IMR-90 (cell line): ENCODE measurements at regions not wholly inside any gene's neighbourhood (a gene's known extent, or its start where the extent isn't known, plus 50 kb on each side); places are given as distances from the start of the nearest gene placed in this dataset.

Experiments used
- BHLHE40 ChIP-seq: fragments of 150-350 bp; IDR thresholded peaks from 2 replicates; pipeline ENCODE4 v1.6.1; 2016; ENCODE audit warnings: mild to moderate bottlenecking, low read depth, low read length
- CEBPB ChIP-seq: IDR thresholded peaks from 2 replicates; pipeline ENCODE4 v1.6.1; 2012; ENCODE audit warnings: low read depth, low read length, improper control_type of control experiment
- CHD1 ChIP-seq: IDR thresholded peaks from 2 replicates; pipeline ENCODE4 v1.6.1; 2012; ENCODE audit warnings: low read depth, low read length, improper control_type of control experiment
- FOS ChIP-seq: fragments of 150-350 bp; IDR thresholded peaks from 2 replicates; pipeline ENCODE4 v1.6.1; 2016; ENCODE audit warnings: low read depth, low read length
- MAZ ChIP-seq: IDR thresholded peaks from 2 replicates; pipeline ENCODE4 v1.6.1; 2012; ENCODE audit warnings: low read depth, mild to moderate bottlenecking, low read length, improper control_type of control experiment, moderate library complexity, borderline replicate concordance
- MXI1 ChIP-seq: IDR thresholded peaks from 2 replicates; pipeline ENCODE4 v1.6.1; 2012; ENCODE audit warnings: low read depth, mild to moderate bottlenecking, low read length, moderate library complexity, borderline replicate concordance
- NFE2L2 ChIP-seq: fragments of 150-350 bp; IDR thresholded peaks from 2 replicates; pipeline ENCODE4 v1.6.1; 2016; ENCODE audit warnings: low read depth, mild to moderate bottlenecking, low read length
- POLR2A ChIP-seq: IDR thresholded peaks from 2 replicates; pipeline ENCODE4 v1.6.1; 2012; ENCODE audit warnings: mild to moderate bottlenecking, low read depth, low read length
- RAD21 ChIP-seq: IDR thresholded peaks from 2 replicates; pipeline ENCODE4 v1.6.1; 2012; ENCODE audit warnings: low read length, improper control_type of control experiment
- RCOR1 ChIP-seq: IDR thresholded peaks from 2 replicates; pipeline ENCODE4 v1.6.1; 2012; ENCODE audit warnings: mild to moderate bottlenecking, low read length, improper control_type of control experiment; ENCODE audit not compliant: insufficient replicate concordance
- RFX5 ChIP-seq: IDR thresholded peaks from 2 replicates; pipeline ENCODE4 v1.8.0; 2012; ENCODE audit warnings: low read depth, mild to moderate bottlenecking, low read length, moderate library complexity
- SMC3 ChIP-seq: fragments of 150-350 bp; IDR thresholded peaks from 2 replicates; pipeline ENCODE4 v1.6.1; 2016; ENCODE audit warnings: low read depth, mild to moderate bottlenecking, antibody characterized with exemption, low read length, moderate library complexity
- TF ChIP-seq, protein P1 (sequence below): fragments of 150-350 bp; IDR thresholded peaks from 2 replicates; pipeline ENCODE4 v1.6.1; 2017; ENCODE audit warnings: mild to moderate bottlenecking, antibody characterized with exemption, low read length, low read depth
- TF ChIP-seq, protein P2 (sequence below): conservative IDR thresholded peaks from 2 replicates; pipeline ENCODE4 v1.5.1; 2012; ENCODE audit warnings: mild to moderate bottlenecking, low read depth, low read length, improper control_type of control experiment

DNA sequence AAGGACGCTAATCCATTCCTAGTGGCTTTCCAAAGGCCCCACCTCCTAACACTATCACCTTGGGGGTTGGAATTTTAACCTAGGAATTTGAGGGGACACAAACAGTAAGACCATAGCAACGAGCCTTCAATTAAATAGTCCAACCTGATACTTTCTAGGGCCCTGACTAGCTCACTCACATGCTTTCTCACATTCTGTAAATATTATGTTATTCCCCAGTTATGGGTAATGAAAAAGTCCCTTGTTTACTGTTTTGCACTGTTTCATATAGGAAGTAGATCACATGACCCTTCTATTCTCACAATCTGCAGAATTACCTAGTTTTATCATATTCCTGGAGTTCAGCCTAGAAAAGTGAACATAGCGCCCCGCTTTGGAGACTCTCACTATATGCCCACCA, 1212.1 kb upstream of the ACVR2A start:
- no peak for TF ChIP-seq POLR2A
- TF ChIP-seq, protein P1, sequence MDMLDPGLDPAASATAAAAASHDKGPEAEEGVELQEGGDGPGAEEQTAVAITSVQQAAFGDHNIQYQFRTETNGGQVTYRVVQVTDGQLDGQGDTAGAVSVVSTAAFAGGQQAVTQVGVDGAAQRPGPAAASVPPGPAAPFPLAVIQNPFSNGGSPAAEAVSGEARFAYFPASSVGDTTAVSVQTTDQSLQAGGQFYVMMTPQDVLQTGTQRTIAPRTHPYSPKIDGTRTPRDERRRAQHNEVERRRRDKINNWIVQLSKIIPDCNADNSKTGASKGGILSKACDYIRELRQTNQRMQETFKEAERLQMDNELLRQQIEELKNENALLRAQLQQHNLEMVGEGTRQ = no peak
- TF ChIP-seq, protein P2, sequence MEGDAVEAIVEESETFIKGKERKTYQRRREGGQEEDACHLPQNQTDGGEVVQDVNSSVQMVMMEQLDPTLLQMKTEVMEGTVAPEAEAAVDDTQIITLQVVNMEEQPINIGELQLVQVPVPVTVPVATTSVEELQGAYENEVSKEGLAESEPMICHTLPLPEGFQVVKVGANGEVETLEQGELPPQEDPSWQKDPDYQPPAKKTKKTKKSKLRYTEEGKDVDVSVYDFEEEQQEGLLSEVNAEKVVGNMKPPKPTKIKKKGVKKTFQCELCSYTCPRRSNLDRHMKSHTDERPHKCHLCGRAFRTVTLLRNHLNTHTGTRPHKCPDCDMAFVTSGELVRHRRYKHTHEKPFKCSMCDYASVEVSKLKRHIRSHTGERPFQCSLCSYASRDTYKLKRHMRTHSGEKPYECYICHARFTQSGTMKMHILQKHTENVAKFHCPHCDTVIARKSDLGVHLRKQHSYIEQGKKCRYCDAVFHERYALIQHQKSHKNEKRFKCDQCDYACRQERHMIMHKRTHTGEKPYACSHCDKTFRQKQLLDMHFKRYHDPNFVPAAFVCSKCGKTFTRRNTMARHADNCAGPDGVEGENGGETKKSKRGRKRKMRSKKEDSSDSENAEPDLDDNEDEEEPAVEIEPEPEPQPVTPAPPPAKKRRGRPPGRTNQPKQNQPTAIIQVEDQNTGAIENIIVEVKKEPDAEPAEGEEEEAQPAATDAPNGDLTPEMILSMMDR = no peak
- TF ChIP-seq RFX5 = no peak
- TF ChIP-seq CEBPB = no peak
- TF ChIP-seq MAZ = no peak
- no peak for TF ChIP-seq RCOR1
- no peak for TF ChIP-seq SMC3
- TF ChIP-seq MXI1 = no peak
- no peak for TF ChIP-seq FOS
- no peak for TF ChIP-seq NFE2L2
- TF ChIP-seq RAD21 = no peak
- TF ChIP-seq BHLHE40 = no peak
- no peak for TF ChIP-seq CHD1
